Kidney (tissue), 13 donors: ENCODE measurements at regions not wholly inside any gene's neighbourhood (a gene's known extent, or its start where the extent isn't known, plus 50 kb on each side); places are given as distances from the start of the nearest gene placed in this dataset.

Source experiments
- DNase-seq, 5 donors: peaks; one replicate each; pipeline ENCODE4 v3.0.0-alpha.2; 2013 to 2020
- FAIRE-seq: peaks from 2 replicates; lab custom pipeline; 2012; peaks lifted over from hg19 to GRCh38; lab: Jason Lieb, UNC
- H3K27ac ChIP-seq, 2 donors: one replicate each; pipeline ENCODE4 v1.7.0; 2013; ENCODE audit warnings: low read depth in 2 of 2, low read length in 2 of 2, inconsistent platforms in 1 of 2
- H3K27me3 ChIP-seq: one replicate; pipeline ENCODE4 v1.7.1; 2013; ENCODE audit warnings: low read length, inconsistent platforms; ENCODE audit not compliant: control insufficient read depth, insufficient read depth
- H3K36me3 ChIP-seq, 3 donors: one replicate each; pipeline versions ENCODE4 v1.7.0 to v1.7.1; 2013; ENCODE audit warnings: low read length in 3 of 3, control low read depth in 1 of 3, inconsistent platforms in 1 of 3; ENCODE audit not compliant: insufficient read depth in 3 of 3, control insufficient read depth in 2 of 3
- H3K4me1 ChIP-seq, 3 donors: one replicate each; pipeline versions ENCODE4 v1.7.0 to v1.7.1; 2013; ENCODE audit warnings: low read length in 3 of 3, inconsistent platforms in 1 of 3, low read depth in 1 of 3; ENCODE audit not compliant: control insufficient read depth in 2 of 3, insufficient read depth in 2 of 3
- H3K4me3 ChIP-seq, 3 donors: one replicate each; pipeline versions ENCODE4 v1.7.0 to v1.8.1; 2013; ENCODE audit warnings: low read length in 3 of 3, control low read depth in 1 of 3, inconsistent platforms in 1 of 3
- H3K9ac ChIP-seq, 3 donors: one replicate each; pipeline versions ENCODE4 v1.7.0 to v1.7.1; 2013; ENCODE audit warnings: low read length in 3 of 3, control low read depth in 1 of 3, inconsistent platforms in 1 of 3
- H3K9me3 ChIP-seq, 3 donors: one replicate each; pipeline versions ENCODE4 v1.7.0 to v1.7.1; 2013; ENCODE audit warnings: low read length in 3 of 3, control low read depth in 1 of 3, inconsistent platforms in 1 of 3; ENCODE audit not compliant: control insufficient read depth in 2 of 3, insufficient read depth in 1 of 3
- CTCF ChIP-seq: IDR thresholded peaks from 3 replicates; pipeline ENCODE4 v1.5.1; 2012; ENCODE audit warnings: mild to moderate bottlenecking, moderate library complexity, borderline replicate concordance; ENCODE audit not compliant: insufficient read depth; ENCODE audit errors: extremely low read depth
- intact Hi-C: fragments of 100-400 bp; cut with DNase I; formaldehyde crosslinking; loops from one replicate; pipeline ENCODE4 v1.11.1; 2022
- donor health status: control.
- donor health status: control.
- donor health status: control.
- donor health status: control.
- donor health status: control.
- donor health status: DM: yes; HTN: yes; CAD: no.
- donor health status: Normal renal cell carcinoma (clear cell type).

GRCh38 chr6:113428702-113429101 lies 428.4 kb upstream of the MARCKS start:
- H3K36me3 ChIP-seq = no peaks in the 10 kb centered on the region
- intact Hi-C loops = no loop called here
- DNase-seq (no peak), FAIRE-seq (no peak)
- H3K4me3 ChIP-seq = no peak overlapping the region
- H3K27me3 ChIP-seq = no peaks in the 10 kb centered on the region
- no peak overlapping the region for H3K27ac ChIP-seq
- H3K9ac ChIP-seq = no peak overlapping the region
- TF ChIP-seq CTCF = no peak
- H3K4me1 ChIP-seq = no peaks in the 10 kb centered on the region
- no peaks in the 10 kb centered on the region for H3K9me3 ChIP-seq

DNA sequence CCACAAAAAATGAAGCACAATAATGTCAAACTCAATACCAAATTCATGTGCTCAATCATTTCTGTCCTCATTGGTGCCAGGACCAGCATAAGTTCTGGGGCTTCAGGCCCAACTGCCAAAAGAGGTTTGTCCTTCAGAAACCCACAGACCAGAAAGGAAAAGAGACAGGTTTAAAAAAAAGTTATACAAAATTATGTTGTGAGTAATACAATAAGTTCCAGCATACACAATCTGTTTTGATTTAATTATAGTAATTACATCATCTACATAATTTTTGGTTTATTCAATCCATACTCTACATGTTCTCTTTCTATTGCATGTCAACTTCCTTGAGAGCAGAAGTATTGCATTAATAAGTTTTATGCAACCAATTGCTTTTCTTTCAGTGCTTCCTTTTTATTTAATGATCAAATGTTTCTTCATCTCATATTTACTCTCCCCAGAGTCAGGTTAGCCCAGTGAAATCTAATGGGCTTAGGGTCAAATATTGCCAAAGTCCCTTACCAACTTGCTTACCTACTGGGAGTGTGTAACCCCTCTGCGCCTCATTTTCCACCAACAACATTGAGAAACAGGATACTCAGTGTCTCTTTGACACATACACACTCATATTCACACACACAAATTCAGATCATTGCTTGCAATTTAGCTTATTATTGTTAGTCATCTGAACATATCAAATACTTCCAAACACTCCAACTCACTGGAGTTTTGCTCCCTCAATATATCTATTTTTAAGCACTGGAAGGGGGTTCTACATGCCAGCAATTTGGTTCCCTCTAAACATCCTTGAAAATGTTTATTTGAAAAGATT lies 424.4 kb upstream of the MARCKS start:
- no peak for TF ChIP-seq CTCF
- no peaks in the 10 kb centered on the region for H3K27me3 ChIP-seq
- intact Hi-C loops = no loop called here
- H3K9me3 ChIP-seq = no peaks in the 10 kb centered on the region
- no peak overlapping the region for H3K27ac ChIP-seq
- no peak overlapping the region for H3K9ac ChIP-seq
- no peak for DNase-seq
- H3K36me3 ChIP-seq = no peaks in the 10 kb centered on the region
- H3K4me1 ChIP-seq = no peaks in the 10 kb centered on the region
- no peak overlapping the region for H3K4me3 ChIP-seq
- FAIRE-seq = no peak

GRCh38 chr6:113433335-113433991 lies 423.7 kb upstream of the MARCKS start:
- intact Hi-C loops = no loop called here
- H3K4me3 ChIP-seq = no peak overlapping the region
- FAIRE-seq (no peak), DNase-seq (peak in 2 of 5 donors; percentile 31 to 68)
- no peaks in the 10 kb centered on the region for H3K27me3 ChIP-seq
- TF ChIP-seq CTCF = no peak
- no peaks in the 10 kb centered on the region for H3K36me3 ChIP-seq
- H3K4me1 ChIP-seq = no peaks in the 10 kb centered on the region
- no peak overlapping the region for H3K9ac ChIP-seq
- H3K27ac ChIP-seq = no peak overlapping the region
- no peaks in the 10 kb centered on the region for H3K9me3 ChIP-seq
